RKO (cell line): ENCODE measurements at regions not wholly inside any gene's neighbourhood (a gene's known extent, or its start where the extent isn't known, plus 50 kb on each side); places are given as distances from the start of the nearest gene placed in this dataset.
"Not testable (repeated sequence)": the region's sequence is repeated elsewhere in the genome, so short reads cannot be mapped to it uniquely, and the experiment has no call there.

Experiments used
- DNase-seq: peaks from one replicate; pipeline ENCODE4 v3.0.0-alpha.2; 2016; ENCODE audit warnings: low spot score

DNA sequence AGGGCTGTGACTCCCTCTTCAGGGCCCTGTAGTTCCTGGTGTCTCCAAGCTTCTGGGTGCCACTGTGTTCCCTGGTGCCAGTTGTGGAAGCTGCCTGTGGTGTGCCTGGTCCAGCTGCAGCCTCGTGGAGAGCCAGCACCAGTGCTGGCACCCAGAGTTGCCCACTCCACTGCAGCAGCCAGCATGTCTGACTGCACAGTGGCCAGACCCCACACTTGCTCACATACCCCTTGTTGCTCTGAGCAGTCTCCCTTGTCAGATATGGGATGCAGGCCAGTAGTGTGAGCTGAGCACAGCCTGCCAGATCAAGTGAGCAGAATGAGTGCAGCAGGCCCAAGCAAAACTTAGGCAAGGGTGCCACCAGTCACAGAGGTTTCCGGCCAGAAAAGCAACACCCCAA, 108.6 kb downstream of the ZMAT1 start:
- DNase-seq, result no peak

DNA sequence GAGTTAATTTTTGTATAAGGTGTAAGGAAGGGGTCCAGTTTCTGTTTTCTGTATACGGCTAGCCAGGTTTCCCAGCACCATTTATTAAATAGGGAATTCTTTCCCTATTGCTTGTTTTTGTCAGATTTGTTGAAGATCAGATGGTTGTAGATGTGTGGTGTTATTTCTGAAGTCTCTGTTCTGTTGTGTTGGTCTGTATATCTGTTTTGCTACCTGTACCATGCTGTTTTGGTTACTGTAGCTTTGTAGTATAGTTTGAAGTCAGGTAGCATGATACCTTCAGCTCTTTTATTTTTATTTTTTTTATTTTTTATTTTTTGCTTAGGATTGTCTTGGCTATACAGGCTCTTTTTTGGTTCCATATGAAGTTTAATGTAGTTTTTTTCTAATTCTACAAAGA, 114.1 kb downstream of the ZMAT1 start:
- not testable (repeated sequence) for DNase-seq

DNA sequence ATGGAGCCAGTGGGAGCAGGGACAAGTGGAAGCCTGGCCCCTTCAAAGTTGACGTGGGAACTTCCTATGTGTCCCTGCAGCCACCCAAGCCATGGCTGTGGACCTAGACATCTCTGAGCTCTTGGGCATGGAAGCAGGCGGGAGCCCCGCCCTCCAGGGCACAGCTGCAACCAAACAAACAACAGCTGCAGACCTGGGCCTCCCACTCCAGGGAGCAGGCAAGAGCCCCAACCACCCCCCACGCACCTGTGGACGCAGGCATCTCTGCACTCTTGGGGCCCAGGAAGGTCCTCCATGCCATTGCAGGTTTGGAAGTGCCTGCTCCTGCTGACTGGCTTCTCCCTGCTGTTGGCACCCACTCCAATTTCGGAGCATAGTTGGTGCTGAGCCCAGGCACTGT, 118.6 kb downstream of the ZMAT1 start:
- DNase-seq, result no peak

DNA sequence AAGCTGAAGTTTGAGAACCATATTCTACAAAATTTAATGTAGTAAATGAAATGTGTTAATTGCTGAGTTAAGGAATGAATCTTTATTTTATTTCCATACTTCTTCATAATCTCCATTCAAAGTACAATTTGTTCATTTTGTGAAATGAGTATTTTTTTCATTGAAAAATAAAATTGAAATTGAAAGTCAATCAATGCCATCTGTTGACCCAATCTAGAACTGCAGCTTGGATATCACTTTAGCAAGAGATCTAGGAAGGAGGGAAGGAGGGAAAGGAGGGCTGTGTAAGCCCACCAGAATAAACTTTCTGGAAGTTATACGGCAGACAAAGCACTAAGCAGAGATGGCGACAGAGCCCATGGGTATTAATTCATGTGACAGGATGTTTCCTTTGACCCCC, 128.4 kb downstream of the ZMAT1 start:
- peak; percentile 27 for DNase-seq

DNA sequence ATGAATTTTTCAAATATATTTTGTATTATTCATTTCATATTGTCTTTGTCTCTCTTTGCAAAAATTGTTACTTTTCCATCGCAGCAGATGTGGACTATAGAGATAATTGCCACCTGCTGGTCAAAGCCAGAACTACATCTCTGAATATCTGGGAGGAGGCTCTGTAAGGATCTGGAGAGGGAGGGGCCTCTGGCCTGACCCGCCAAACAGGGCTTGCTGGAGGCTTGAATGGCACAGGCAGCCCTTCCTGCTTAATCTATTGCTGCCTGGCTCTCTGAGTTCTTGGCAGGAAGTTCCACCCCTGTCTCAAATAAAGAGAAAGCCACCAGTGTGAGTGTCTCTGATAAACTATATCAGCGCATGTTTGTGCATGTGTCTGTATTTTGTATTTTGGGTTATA, 132.4 kb downstream of the ZMAT1 start:
- peak; percentile 91 for DNase-seq

DNA sequence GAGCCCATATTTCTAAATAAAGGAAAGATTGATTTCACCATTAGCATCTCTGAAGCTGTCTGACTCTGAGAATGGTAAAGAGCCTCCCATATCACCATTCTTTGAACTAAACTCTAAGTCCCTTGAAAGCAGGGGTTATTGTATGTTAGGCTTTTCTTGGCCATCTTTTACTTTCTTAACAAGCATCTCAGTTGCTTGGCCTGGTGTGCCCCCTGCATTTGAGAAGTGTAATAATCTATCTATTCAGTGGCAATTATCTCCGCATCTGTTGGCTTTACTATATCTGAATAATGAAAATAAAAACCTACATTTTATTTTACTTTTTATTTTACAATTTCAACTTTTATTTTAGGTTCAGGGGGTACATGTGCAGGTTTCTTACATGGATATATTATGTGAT, 128.3 kb upstream of the ARMCX2 start:
- no peak for DNase-seq

DNA sequence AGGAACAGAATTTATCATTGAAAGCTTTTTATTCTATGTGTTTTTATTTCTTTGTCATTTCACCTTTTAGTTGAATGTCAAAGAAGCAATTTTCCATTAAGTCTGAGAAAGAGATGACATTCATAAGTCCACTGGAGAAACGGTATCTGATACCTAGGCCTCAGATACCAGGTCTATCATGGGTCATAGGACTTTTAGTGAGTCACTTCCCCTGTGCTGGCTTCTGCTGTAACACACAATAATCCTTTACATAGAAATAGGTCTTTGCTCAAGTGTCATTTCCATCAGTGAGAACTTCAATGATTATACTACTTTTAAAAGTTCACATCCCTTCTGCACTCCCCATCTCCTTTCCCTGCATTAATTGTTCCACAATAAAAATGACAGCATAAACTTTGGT, 125.5 kb upstream of the ARMCX2 start:
- peak; percentile 2 for DNase-seq

DNA sequence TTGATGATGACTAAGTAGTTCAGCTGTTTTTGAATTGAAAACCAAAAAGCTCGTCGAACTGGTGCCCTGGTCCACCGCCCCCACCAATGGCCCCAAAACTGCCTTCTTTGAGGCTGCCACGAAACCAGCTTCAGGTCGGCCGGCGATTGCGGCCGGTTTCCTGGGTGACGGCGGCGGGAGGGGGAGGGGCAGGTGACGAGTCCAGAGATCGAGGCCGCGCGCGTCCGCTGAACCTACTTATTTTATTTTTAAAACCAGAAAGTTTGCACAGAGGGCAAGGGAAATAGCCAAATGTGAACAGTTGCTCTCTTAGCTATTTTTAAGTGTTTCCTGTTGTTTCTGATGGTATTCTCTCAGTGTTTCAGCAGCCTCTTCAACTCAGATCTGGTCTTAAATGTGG, 120.8 kb upstream of the ARMCX2 start:
- DNase-seq, result not testable (repeated sequence)

DNA sequence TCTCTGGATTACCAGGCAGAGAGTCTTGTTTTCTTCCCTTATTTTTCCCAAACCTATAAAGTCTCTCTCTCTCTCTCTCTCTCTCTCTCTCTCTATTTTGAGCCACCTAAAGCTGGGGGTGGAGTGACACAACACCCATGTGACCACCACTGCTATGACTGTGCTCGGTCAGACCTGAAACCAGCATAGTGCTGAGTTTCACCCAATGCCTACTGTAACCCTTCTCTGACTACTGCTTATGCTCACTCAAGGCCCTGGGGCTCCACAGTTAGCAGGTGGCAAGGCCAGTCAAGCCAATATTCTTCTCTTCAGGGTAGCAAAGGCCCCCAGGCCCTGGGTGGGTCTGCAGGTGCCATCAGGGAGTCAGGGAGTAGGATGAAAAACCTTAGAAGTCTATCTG, 114.7 kb upstream of the ARMCX2 start:
- DNase-seq, result peak; percentile 4

DNA sequence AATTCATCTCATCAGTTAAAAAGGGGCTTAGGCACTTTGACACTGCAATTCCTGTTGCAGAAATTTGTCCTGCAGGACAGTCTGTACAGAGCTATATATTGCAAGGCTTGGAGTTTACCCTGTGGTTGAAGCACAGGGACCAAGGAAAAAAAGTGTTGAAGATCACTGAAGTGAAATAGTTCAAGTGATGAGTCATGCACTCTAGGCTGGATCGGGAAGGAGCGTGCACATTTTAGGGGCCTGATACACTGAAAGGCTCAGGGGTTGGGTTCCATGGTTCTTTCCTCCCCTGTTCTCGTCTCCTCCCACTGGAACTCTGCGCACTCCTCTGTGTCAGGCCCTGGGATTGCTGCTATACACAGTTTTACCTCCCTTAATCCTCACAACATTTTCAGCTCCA, 104.9 kb upstream of the ARMCX2 start:
- no peak for DNase-seq

DNA sequence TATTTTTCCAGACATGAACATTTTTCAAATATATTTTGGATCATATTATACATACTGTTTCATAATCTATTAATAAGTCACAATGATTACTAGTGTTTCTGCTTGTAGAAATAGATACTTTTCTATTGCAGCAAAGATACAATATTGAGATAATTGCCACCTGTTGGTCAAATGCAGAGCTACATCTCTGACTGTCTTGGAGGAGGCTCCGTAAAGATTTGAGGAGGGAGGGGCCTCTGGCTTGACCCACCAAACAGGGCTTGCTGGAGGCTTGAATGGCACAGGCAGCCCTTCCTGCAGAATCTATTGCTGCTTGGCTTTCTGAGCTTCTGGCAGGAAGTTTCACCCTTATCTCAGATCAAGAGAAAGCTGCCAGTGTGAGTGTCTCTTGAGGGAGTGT, 99.3 kb upstream of the ARMCX2 start:
- peak; percentile 11 for DNase-seq

DNA sequence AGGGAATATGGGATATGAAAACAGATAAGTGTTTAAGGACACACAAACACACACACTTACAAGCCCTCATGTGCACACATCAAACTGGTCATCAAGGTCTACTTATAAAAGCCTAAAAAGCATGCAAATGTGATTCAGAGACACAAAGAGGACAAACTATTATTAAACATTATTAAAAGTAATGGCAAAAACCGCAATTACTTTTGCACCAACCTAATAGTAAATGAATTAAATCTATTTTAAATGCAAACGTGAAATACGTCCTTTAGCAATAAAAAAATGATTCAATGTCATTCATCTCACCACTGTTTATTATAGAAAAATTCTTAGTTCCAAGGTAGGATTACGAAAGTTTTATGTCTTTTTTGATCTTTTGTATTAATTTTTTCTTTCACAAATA, 91.1 kb upstream of the ARMCX2 start:
- no peak for DNase-seq

DNA sequence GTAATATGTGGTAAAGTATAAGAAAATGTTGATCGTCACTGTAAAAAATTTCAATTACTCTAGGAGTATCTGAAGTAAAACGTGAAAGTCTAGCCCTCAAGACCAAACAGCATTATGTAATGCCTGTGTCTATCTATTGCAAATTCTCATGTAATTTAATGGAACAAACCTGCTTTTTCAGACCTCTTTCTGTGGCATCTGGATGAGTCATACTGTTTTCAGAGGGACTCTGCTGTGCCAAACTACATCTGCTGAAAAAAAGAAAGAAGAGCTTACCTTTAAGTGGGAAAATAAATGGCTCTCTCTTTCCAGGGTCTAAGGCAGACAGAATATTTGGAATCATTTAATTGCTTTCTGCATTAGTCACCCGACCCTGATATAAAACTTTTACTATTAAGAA, 89.8 kb upstream of the ARMCX2 start:
- no peak for DNase-seq

DNA sequence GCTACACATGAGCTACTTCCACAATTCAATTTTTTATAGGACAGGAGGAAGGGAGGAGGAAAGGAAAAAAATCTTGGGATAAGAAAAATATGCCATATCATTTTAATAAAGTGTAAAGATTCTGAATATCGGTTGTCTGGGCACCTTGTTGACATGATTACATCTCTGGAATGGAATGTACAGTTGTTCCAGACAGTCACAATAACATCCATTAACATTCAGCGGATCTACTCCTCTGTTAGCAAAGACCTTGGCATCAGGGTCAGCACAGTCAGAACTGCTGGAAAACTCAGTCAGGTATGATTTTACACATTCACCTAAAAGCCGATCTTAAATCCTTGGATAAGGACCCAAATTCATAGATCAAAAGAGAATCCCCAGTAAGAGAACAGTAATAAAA, 85.4 kb upstream of the ARMCX2 start:
- no peak for DNase-seq

DNA sequence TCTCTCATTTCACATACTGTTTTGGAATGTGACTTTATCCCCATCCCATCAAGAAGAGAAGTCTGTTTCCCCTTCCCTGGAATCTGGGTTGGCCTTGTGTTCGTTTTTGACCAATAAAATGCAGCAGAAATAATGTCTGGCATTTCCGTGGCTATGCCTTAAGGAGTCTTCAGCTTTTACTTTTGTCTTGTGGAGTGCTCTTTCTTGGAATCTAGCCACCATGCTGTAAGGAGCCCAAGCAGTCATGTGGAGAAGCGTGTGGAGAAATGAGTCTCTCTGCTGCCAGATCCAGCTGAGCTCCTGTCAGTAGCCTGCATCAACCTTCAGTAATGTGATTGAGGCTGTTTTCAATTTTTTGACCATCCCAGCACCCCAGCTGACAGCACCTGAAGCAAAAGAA, 84.4 kb upstream of the ARMCX2 start:
- DNase-seq, result no peak

DNA sequence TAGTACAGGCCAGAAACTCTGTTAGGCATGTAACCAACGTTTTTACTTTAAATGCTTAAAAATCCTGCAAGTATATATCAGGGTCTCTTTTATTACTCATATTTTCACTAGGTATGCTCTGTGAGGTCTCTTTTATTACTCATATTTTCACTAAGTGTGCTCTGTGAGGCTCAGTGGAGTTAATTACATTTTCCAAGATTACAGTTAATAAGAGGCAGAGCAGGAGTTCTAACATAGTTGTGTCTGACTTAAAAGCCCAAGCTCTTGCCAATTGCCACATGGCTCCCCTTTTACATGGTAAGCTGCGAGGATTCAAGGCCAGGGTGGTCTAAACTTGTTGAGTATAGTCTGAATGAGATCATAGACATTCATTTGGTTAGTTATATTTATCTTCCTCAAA, 81.0 kb upstream of the ARMCX2 start:
- DNase-seq, result no peak

DNA sequence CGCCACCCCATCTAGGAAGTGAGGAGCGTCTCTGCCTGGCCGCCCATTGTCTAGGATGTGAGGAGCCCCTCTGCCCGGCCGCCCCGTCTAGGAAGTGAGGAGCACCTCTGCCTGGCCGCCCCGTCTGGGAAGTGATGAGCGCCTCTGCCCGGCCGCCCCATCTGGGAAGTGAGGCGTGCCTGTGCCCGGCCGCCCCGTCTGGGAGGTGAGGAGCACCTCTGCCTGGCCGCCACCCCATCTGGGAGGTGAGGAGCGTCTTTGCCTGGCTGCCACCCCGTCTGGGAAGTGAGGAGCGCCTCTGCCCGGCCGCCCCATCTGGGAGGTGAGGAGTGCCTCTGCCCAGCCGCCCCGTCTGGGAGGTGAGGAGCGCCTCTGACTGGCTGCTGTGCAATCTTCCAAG, 79.2 kb upstream of the ARMCX2 start:
- not testable (repeated sequence) for DNase-seq

DNA sequence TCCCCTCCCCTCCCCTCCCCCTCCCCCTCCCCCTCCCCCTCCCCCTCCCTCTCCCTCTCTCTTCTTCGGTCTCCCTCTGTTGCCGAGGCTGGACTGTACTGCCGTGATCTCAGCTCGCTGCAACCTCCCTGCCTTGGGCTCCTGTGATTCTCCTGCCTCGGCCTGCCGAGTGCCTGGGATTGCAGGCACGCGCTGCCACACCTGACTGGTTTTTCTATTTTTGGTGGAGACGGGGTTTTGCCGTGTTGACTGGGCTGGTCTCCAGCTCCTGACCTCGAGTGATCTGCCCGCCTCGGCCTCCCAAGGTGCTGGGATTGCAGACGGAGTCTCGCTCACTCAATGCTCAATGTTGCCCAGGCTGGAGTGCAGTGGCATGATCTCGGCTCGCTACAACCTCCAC, 78.8 kb upstream of the ARMCX2 start:
- DNase-seq, result not testable (repeated sequence)

DNA sequence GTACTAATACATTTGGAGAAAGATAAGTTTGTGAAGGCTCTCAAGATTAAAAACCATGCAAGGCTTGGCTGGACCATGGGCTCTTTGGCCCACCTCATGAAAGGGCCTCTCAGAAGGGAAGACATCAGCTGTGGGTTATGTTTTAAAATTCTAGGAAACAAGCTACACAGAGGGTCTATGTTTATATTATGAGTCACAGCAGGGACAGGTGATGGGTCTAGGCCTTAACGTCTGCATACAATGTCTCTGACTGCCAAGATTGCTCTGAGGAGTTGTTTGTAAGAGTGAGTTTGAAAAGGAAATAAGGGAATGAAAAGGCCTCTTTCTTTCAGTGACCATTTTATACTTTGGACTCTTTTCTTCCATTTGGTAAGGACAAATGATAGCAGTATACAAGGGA, 77.0 kb upstream of the ARMCX2 start:
- DNase-seq, result no peak

DNA sequence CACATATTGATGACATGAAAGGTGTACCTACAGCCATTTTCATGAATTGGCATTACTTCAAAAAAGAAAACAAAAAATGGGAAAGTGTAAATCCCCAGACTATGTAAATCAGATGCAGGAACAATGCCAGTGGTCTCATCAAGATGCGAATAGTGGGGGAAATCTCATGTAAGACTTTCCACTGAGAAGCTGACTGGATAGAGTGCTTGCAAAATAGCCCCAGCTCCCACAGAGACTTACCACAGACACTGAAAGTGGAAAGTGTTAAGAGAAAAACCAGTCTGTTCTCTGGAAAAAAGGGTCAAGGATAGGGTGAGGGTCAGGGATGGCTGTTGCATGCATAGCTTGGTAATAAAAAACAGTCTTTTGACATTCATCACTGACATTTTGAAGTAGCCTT, 73.2 kb upstream of the ARMCX2 start:
- no peak for DNase-seq

DNA sequence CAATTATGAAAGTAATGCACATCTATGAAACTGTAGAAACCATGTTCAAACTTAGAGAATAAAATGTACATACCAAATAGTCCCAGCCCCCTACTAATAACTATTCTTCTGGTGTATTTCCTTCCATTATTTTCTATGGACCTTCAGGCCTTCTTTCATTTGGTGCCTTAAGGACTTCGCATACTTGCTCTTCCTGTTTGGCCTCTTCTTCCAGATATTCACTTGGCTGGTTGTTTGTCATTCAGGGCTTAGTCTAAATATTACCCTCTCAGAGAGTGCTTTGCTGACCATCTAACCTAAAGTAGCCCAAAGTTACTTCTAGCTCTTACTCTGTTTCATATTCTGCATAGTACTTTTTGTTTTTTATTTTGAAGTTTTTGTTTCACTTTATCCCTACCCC, 70.3 kb upstream of the ARMCX2 start:
- no peak for DNase-seq
